AG09309 (cell line): ENCODE measurements at regions not wholly inside any gene's neighbourhood (a gene's known extent, or its start where the extent isn't known, plus 50 kb on each side); places are given as distances from the start of the nearest gene placed in this dataset.
"Not testable (repeated sequence)": the region's sequence is repeated elsewhere in the genome, so short reads cannot be mapped to it uniquely, and the experiment has no call there.

ENCODE experiments used
- DNase-seq: peaks from one replicate; pipeline ENCODE4 v3.0.0-alpha.2; 2010; ENCODE audit warnings: low read depth
- H3K4me3 ChIP-seq: 2 replicates; pipeline ENCODE4 v1.5.1; 2011; ENCODE audit warnings: mild to moderate bottlenecking, low read depth, low read length, moderate library complexity; ENCODE audit not compliant: control insufficient read depth
- CTCF ChIP-seq: IDR thresholded peaks from 2 replicates; pipeline ENCODE4 v1.5.1; 2011; ENCODE audit warnings: mild to moderate bottlenecking, low read depth, low read length, inconsistent platforms; ENCODE audit not compliant: insufficient read depth, control insufficient read depth; ENCODE audit errors: missing control alignments

- no peak overlapping the region for H3K4me3 ChIP-seq
- no peak for TF ChIP-seq CTCF
- DNase-seq = peak; percentile 76
These were observed 87.3 kb downstream of the PHLDA1 start for GRCh38 chr12:75944097-75944904.

GRCh38 chr12:75943730-75944096 is 87.9 kb downstream of the PHLDA1 start:
- H3K4me3 ChIP-seq = no peak overlapping the region
- no peak for TF ChIP-seq CTCF
- DNase-seq = no peak

- not testable (repeated sequence) for DNase-seq, H3K4me3 ChIP-seq
These were observed 89.9 kb downstream of the PHLDA1 start for GRCh38 chr12:75941661-75942060.

GRCh38 chr12:75939016-75939642 is 92.4 kb downstream of the PHLDA1 start:
- H3K4me3 ChIP-seq = no peak overlapping the region
- DNase-seq = no peak
- TF ChIP-seq CTCF = no peak

- DNase-seq = no peak
- no peak for TF ChIP-seq CTCF
- H3K4me3 ChIP-seq = no peak overlapping the region
These were observed 93.4 kb downstream of the PHLDA1 start for GRCh38 chr12:75938189-75938588.

- no peak overlapping the region for H3K4me3 ChIP-seq
- no peak for TF ChIP-seq CTCF
- no peak for DNase-seq
These were observed 94.1 kb downstream of the PHLDA1 start for GRCh38 chr12:75937486-75937885.

GRCh38 chr12:75936515-75937440 is 94.8 kb downstream of the PHLDA1 start:
- no peak for TF ChIP-seq CTCF
- no peak overlapping the region for H3K4me3 ChIP-seq
- no peak for DNase-seq
